Trophoblast cell (in vitro differentiated cells and primary cell): ENCODE measurements at regions not wholly inside any gene's neighbourhood (a gene's known extent, or its start where the extent isn't known, plus 50 kb on each side); places are given as distances from the start of the nearest gene placed in this dataset.

Experiments used
- DNase-seq, 2 donors: peaks; one replicate each; pipeline ENCODE4 v3.0.0-alpha.2; 2016
- H2AFZ ChIP-seq: 2 replicates; pipeline ENCODE4 v1.6.1; 2013; ENCODE audit warnings: low read length, moderate library complexity, mild to moderate bottlenecking; ENCODE audit not compliant: insufficient read depth, poor library complexity
- H2AK5ac ChIP-seq: 2 replicates; pipeline ENCODE4 v1.6.1; 2013; ENCODE audit warnings: mild to moderate bottlenecking, low read length
- H2BK120ac ChIP-seq: 2 replicates; pipeline ENCODE4 v1.6.1; 2013; ENCODE audit warnings: low read length, mild to moderate bottlenecking, moderate library complexity; ENCODE audit not compliant: insufficient read depth, poor library complexity
- H2BK12ac ChIP-seq: 2 replicates; pipeline ENCODE4 v1.6.1; 2013; ENCODE audit warnings: mild to moderate bottlenecking, low read length, moderate library complexity
- H2BK5ac ChIP-seq: 2 replicates; pipeline ENCODE4 v1.6.1; 2013; ENCODE audit warnings: low read length, low read depth, moderate library complexity, mild to moderate bottlenecking; ENCODE audit not compliant: poor library complexity
- H3K14ac ChIP-seq: 2 replicates; pipeline ENCODE4 v1.6.1; 2013; ENCODE audit warnings: mild to moderate bottlenecking, low read length
- H3K18ac ChIP-seq: 2 replicates; pipeline ENCODE4 v1.6.1; 2013; ENCODE audit warnings: mild to moderate bottlenecking, low read length
- H3K23ac ChIP-seq: 2 replicates; pipeline ENCODE4 v1.6.1; 2013; ENCODE audit warnings: low read length
- H3K27ac ChIP-seq: 2 replicates; pipeline ENCODE4 v1.5.1; 2013; ENCODE audit warnings: low read depth, mild to moderate bottlenecking, inconsistent platforms, low read length, moderate library complexity
- H3K27me3 ChIP-seq: 2 replicates; pipeline ENCODE4 v1.6.1; 2013; ENCODE audit warnings: inconsistent platforms, mild to moderate bottlenecking, low read length, moderate library complexity; ENCODE audit not compliant: insufficient read depth
- H3K36me3 ChIP-seq, 2 experiments: 1 replicate in 1 of 2; 2 replicates in 1 of 2; pipeline ENCODE4 v1.6.1; 2013; ENCODE audit warnings: low read length in 2 of 2, mild to moderate bottlenecking in 2 of 2, moderate library complexity in 1 of 2; ENCODE audit not compliant: insufficient read depth in 2 of 2, control insufficient read depth in 1 of 2
- H3K4ac ChIP-seq: 2 replicates; pipeline ENCODE4 v1.6.1; 2013; ENCODE audit warnings: low read depth, mild to moderate bottlenecking, low read length, moderate library complexity
- H3K4me1 ChIP-seq, 2 experiments: 1 replicate in 1 of 2; 2 replicates in 1 of 2; pipeline ENCODE4 v1.6.1; 2013; ENCODE audit warnings: low read length in 2 of 2, mild to moderate bottlenecking in 2 of 2, moderate library complexity in 1 of 2; ENCODE audit not compliant: insufficient read depth in 2 of 2, control insufficient read depth in 1 of 2
- H3K4me2 ChIP-seq: 2 replicates; pipeline ENCODE4 v1.6.1; 2013; ENCODE audit warnings: inconsistent platforms, mild to moderate bottlenecking, low read length, moderate library complexity
- H3K4me3 ChIP-seq: 2 replicates; pipeline ENCODE4 v1.5.1; 2013; ENCODE audit warnings: mild to moderate bottlenecking, low read depth, low read length, inconsistent platforms
- H3K79me1 ChIP-seq: one replicate; pipeline ENCODE4 v1.6.1; 2013; ENCODE audit warnings: low read length
- H3K79me2 ChIP-seq: 2 replicates; pipeline ENCODE4 v1.6.1; 2013; ENCODE audit warnings: low read length, mild to moderate bottlenecking; ENCODE audit not compliant: control insufficient read depth, insufficient read depth, poor library complexity
- H3K9ac ChIP-seq: 2 replicates; pipeline ENCODE4 v1.6.1; 2013; ENCODE audit warnings: mild to moderate bottlenecking, low read length
- H3K9me3 ChIP-seq: 2 replicates; pipeline ENCODE4 v1.6.1; 2013; ENCODE audit warnings: low read depth, mild to moderate bottlenecking, control low read depth, inconsistent platforms, low read length; ENCODE audit not compliant: insufficient read depth
- H4K12ac ChIP-seq: 2 replicates; pipeline ENCODE4 v1.6.1; 2013; ENCODE audit warnings: low read depth, mild to moderate bottlenecking, low read length, moderate library complexity
- H4K8ac ChIP-seq: 2 replicates; pipeline ENCODE4 v1.6.1; 2013; ENCODE audit warnings: low read depth, mild to moderate bottlenecking, low read length, moderate library complexity
- H4K91ac ChIP-seq: one replicate; pipeline ENCODE4 v1.6.1; 2013; ENCODE audit warnings: low read depth, mild to moderate bottlenecking, low read length, moderate library complexity
- WGBS: extraction: QIAGEN DNeasy Blood & Tissue Kit; methylation state at CpG from one replicate; pipeline ENCODE4 v1.1.7; 2013; ENCODE audit warnings: missing lambda C conversion rate; ENCODE audit not compliant: insufficient read length, insufficient coverage; ENCODE audit errors: extremely low coverage; 5-methylcytosine and 5-hydroxymethylcytosine counted together

DNA sequence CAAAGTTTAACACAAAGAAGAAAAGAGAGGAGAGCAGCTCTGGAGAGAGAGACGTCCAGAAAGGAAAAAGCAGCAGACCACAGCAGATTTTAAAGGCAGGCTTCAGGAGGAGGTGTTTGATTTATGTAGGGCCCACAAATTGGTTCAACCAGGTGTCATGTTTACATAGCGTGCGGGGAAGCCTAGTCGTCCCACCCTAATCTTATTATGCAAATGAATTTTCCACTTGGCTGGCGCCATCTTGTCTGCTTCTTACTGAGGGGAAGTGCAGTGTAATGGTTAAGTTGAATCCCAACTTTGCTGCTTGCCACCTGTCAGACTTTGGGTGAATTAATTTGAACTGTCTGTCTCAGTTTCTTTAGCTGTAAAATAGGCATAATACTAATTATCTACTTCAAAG is 282.4 kb upstream of the CYRIA start:
- no peak overlapping the region for H3K14ac ChIP-seq
- H3K4me1 ChIP-seq = no peaks in the 10 kb centered on the region
- no peak overlapping the region for H3K4ac ChIP-seq
- WGBS = no CpG with 5 or more reads among the region's 5 CpGs
- H4K91ac ChIP-seq = no peak overlapping the region
- H3K27me3 ChIP-seq = no peaks in the 10 kb centered on the region
- H2BK5ac ChIP-seq = no peak overlapping the region
- no peak overlapping the region for H3K4me2 ChIP-seq
- no peak overlapping the region for H2AFZ ChIP-seq
- H2AK5ac ChIP-seq = no peak overlapping the region
- no peak overlapping the region for H4K12ac ChIP-seq
- H2BK12ac ChIP-seq = no peak overlapping the region
- no peaks in the 10 kb centered on the region for H3K79me1 ChIP-seq
- no peaks in the 10 kb centered on the region for H3K36me3 ChIP-seq
- no peak for DNase-seq
- H3K79me2 ChIP-seq = no peaks in the 10 kb centered on the region
- H3K27ac ChIP-seq = no peak overlapping the region
- no peak overlapping the region for H3K9ac ChIP-seq
- H2BK120ac ChIP-seq = no peak overlapping the region
- no peaks in the 10 kb centered on the region for H3K9me3 ChIP-seq
- no peak overlapping the region for H4K8ac ChIP-seq
- H3K4me3 ChIP-seq = no peak overlapping the region
- no peak overlapping the region for H3K18ac ChIP-seq
- no peak overlapping the region for H3K23ac ChIP-seq

DNA sequence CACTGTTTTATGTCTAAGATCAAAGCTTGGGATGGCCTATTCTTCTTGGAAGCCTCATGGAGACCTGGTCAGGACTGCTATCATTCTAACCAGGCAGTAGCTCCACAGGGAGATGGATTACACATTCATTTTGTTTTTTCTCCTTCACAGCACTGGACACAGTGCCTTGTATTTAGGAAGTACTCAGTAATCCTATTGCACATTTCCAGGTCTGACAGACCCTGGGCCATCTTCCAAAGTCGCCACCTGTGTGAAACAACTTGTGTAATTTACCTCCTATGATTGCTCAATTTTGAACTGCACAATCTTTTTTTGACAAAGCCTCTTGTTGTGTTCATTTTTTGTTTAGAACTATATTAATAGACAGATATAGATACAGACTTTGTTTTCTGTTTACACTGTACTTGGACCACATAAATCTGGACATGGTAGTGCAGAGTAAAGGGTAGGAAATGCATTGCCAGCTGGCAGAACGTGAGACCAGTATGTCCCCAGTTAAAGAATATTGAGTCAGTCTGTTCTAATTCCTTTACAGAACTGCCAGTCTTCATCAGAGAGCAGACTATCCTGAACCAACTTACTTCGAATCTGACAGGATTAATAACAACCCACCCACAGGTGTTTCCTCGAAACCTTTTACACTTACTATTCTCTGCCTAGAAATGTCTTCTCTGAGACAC is 277.8 kb upstream of the CYRIA start:
- DNase-seq = no peak
- no peaks in the 10 kb centered on the region for H3K36me3 ChIP-seq
- no peak overlapping the region for H3K4ac ChIP-seq
- no peaks in the 10 kb centered on the region for H3K79me2 ChIP-seq
- no peaks in the 10 kb centered on the region for H3K79me1 ChIP-seq
- H2BK120ac ChIP-seq = no peak overlapping the region
- no peak overlapping the region for H3K14ac ChIP-seq
- H4K12ac ChIP-seq = no peak overlapping the region
- no peaks in the 10 kb centered on the region for H3K9me3 ChIP-seq
- no peaks in the 10 kb centered on the region for H3K27me3 ChIP-seq
- no peak overlapping the region for H2AK5ac ChIP-seq
- H4K91ac ChIP-seq = no peak overlapping the region
- no peak overlapping the region for H3K4me2 ChIP-seq
- no CpG with 5 or more reads among the region's 4 CpGs for WGBS
- no peak overlapping the region for H3K9ac ChIP-seq
- no peak overlapping the region for H3K4me3 ChIP-seq
- H3K4me1 ChIP-seq = no peaks in the 10 kb centered on the region
- H3K27ac ChIP-seq = no peak overlapping the region
- H2BK12ac ChIP-seq = no peak overlapping the region
- no peak overlapping the region for H2AFZ ChIP-seq
- H3K23ac ChIP-seq = no peak overlapping the region
- H3K18ac ChIP-seq = no peak overlapping the region
- H2BK5ac ChIP-seq = no peak overlapping the region
- no peak overlapping the region for H4K8ac ChIP-seq

DNA sequence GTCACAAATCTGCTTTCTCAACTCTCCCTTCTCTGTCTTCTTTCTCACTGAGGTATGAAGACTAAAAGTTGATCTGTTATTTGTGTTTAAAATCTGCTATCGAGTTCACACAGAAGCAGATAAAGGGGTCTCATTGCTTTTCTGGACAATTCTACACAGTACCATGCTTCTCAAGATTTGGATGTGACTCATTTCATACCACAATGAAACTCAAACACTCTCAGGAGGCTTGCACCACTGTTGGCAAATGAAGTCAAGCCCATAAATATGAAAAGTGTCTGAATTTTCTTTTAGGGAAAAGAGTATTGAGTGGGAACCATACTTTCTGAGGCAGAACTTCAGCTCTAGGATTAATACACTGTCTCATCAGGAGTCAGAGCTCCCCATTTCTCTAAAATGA is 274.6 kb upstream of the CYRIA start:
- Histone ChIP-seq H2AK5ac (no peak overlapping the region), H2AFZ (no peak overlapping the region), H3K9ac (no peak overlapping the region), H3K9me3 (no peaks in the 10 kb centered on the region), H3K4me1 (no peaks in the 10 kb centered on the region), H3K4me3 (no peak overlapping the region), H3K27me3 (no peaks in the 10 kb centered on the region), H3K23ac (no peak overlapping the region), H3K79me1 (no peaks in the 10 kb centered on the region), H3K18ac (no peak overlapping the region), H4K12ac (no peak overlapping the region), H2BK12ac (no peak overlapping the region), H3K79me2 (no peaks in the 10 kb centered on the region), H3K4ac (no peak overlapping the region), H3K14ac (no peak overlapping the region), H3K4me2 (no peak overlapping the region), H2BK120ac (no peak overlapping the region), H2BK5ac (no peak overlapping the region), H4K91ac (no peak overlapping the region), H3K27ac (no peak overlapping the region), H3K36me3 (no peaks in the 10 kb centered on the region), H4K8ac (no peak overlapping the region)
- peak in 1 of 2 donors; percentile 55 for DNase-seq
- no CpG with 5 or more reads among the region's 1 CpG for WGBS

DNA sequence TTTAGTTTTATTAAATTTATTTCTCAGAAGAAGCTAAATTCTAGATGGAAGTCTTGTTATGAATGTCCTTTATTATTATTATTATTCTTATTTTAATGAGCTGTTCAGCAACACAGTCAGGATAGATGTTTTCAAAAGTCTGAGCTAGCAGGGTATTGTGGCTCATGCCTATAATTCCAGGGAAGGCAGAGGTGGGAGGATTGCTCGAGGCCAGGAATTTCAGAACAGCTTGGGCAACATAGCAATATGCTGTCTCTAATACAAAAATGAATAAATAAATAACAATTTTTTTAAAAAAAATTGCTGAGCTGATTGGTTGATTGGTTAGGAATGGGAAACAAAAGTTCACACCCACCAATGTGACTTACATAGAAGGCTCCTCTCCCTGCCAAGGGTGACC is 274.1 kb upstream of the CYRIA start:
- H2AFZ ChIP-seq = no peak overlapping the region
- no peaks in the 10 kb centered on the region for H3K36me3 ChIP-seq
- no peak overlapping the region for H3K4me3 ChIP-seq
- no peak overlapping the region for H3K14ac ChIP-seq
- no peak overlapping the region for H2BK5ac ChIP-seq
- H3K79me2 ChIP-seq = no peaks in the 10 kb centered on the region
- H3K27me3 ChIP-seq = no peaks in the 10 kb centered on the region
- no peak overlapping the region for H4K91ac ChIP-seq
- DNase-seq = peak; percentile 67 to 83
- H4K8ac ChIP-seq = no peak overlapping the region
- WGBS = no CpG with 5 or more reads among the region's 1 CpG
- H3K27ac ChIP-seq = no peak overlapping the region
- no peaks in the 10 kb centered on the region for H3K79me1 ChIP-seq
- H2BK12ac ChIP-seq = no peak overlapping the region
- no peak overlapping the region for H3K9ac ChIP-seq
- no peaks in the 10 kb centered on the region for H3K4me1 ChIP-seq
- H3K4me2 ChIP-seq = no peak overlapping the region
- H3K18ac ChIP-seq = no peak overlapping the region
- H3K9me3 ChIP-seq = no peaks in the 10 kb centered on the region
- H2BK120ac ChIP-seq = no peak overlapping the region
- H3K23ac ChIP-seq = no peak overlapping the region
- H3K4ac ChIP-seq = no peak overlapping the region
- H2AK5ac ChIP-seq = no peak overlapping the region
- no peak overlapping the region for H4K12ac ChIP-seq
